ENCODE measurements at regions not wholly inside any gene's neighbourhood (a gene's known extent, or its start where the extent isn't known, plus 50 kb on each side); places are given as distances from the start of the nearest gene placed in this dataset.

GRCh38 chr4:22997358-22998224, 304.9 kb downstream of the GBA3 start:
- H3K4me3 ChIP-seq (ENCODE audit: low read depth in 1 of 5, low read length in 5 of 5), result no peak overlapping the region

GRCh38 chr4:22991576-22991975, 298.8 kb downstream of the GBA3 start:
- H3K9me3 ChIP-seq (ENCODE audit: control insufficient read depth in 5 of 5, low read length in 5 of 5), result no peaks in the 10 kb centered on the region
- H3K9ac ChIP-seq (ENCODE audit: low read length in 5 of 5), result no peak overlapping the region
- no peak overlapping the region for H3K4me3 ChIP-seq (ENCODE audit: low read depth in 1 of 5, low read length in 5 of 5)
- H3K27me3 ChIP-seq (ENCODE audit: control insufficient read depth in 5 of 5, insufficient read depth in 4 of 5, low read length in 5 of 5), result no peaks in the 10 kb centered on the region
- H3K27ac ChIP-seq (ENCODE audit: low read depth, low read length), result no peak overlapping the region
- H3K36me3 ChIP-seq (ENCODE audit: control insufficient read depth in 5 of 5, insufficient read depth in 5 of 5, low read length in 5 of 5), result no peaks in the 10 kb centered on the region
- no peaks in the 10 kb centered on the region for H3K4me1 ChIP-seq (ENCODE audit: control insufficient read depth in 5 of 5, insufficient read depth in 5 of 5, low read length in 5 of 5)

More at GRCh38 chr4:22997358-22998224, 304.9 kb downstream of the GBA3 start:
- H3K9me3 ChIP-seq (ENCODE audit: control insufficient read depth in 5 of 5, low read length in 5 of 5), result no peaks in the 10 kb centered on the region
- H3K27me3 ChIP-seq (ENCODE audit: control insufficient read depth in 5 of 5, insufficient read depth in 4 of 5, low read length in 5 of 5), result no peaks in the 10 kb centered on the region
- H3K9ac ChIP-seq (ENCODE audit: low read length in 5 of 5), result no peak overlapping the region
- no peaks in the 10 kb centered on the region for H3K36me3 ChIP-seq (ENCODE audit: control insufficient read depth in 5 of 5, insufficient read depth in 5 of 5, low read length in 5 of 5)
- H3K27ac ChIP-seq (ENCODE audit: low read depth, low read length), result no peak overlapping the region
- H3K4me1 ChIP-seq (ENCODE audit: control insufficient read depth in 5 of 5, insufficient read depth in 5 of 5, low read length in 5 of 5), result no peaks in the 10 kb centered on the region

DNA sequence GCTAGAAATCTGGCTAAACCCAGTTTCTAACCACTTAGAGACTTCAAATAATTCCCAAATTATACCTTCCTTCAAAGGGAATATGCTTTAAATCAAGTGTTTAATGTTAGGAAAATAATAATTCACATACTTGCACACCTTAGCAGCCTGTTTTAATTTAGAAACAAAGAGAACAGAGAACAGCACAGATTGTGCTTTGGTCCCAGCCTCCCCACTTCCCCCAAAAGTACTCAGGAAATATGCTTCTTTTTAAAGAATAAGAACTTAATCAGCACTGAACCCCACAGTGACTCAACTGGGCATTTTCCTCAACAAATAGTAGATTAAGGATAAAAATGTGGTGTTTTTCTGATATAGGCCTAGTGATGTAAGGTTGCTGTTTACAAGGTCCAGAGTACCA, 295.8 kb downstream of the GBA3 start:
- H3K9ac ChIP-seq (ENCODE audit: low read length in 5 of 5), result no peak overlapping the region
- H3K36me3 ChIP-seq (ENCODE audit: control insufficient read depth in 5 of 5, insufficient read depth in 5 of 5, low read length in 5 of 5), result no peaks in the 10 kb centered on the region
- no peak overlapping the region for H3K27ac ChIP-seq (ENCODE audit: low read depth, low read length)
- H3K9me3 ChIP-seq (ENCODE audit: control insufficient read depth in 5 of 5, low read length in 5 of 5), result peaks cover 0 to 10% (median 5%) of the 10 kb centered on the region in 5 donors
- no peaks in the 10 kb centered on the region for H3K27me3 ChIP-seq (ENCODE audit: control insufficient read depth in 5 of 5, insufficient read depth in 4 of 5, low read length in 5 of 5)
- H3K4me3 ChIP-seq (ENCODE audit: low read depth in 1 of 5, low read length in 5 of 5), result no peak overlapping the region
- no peaks in the 10 kb centered on the region for H3K4me1 ChIP-seq (ENCODE audit: control insufficient read depth in 5 of 5, insufficient read depth in 5 of 5, low read length in 5 of 5)

DNA sequence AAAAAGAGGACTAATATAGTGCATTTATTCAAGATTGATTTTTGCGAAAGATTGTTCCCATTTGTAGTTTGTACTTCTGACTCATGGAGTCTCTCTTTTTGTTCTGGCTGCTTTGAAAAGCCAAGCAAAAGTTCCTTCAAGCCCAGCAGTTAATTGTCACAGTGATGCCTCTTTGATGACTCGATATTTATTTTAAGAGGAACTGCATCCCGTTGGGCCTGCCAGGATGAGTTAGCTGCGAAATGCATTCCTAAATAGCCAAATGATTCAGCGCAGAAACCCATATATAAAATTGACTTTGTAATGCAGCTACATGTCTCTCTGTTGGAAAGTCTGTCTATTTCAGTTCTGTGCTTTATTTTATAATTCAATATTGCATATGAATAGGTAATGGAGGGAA, 295.1 kb downstream of the GBA3 start:
- no peaks in the 10 kb centered on the region for H3K4me1 ChIP-seq (ENCODE audit: control insufficient read depth in 5 of 5, insufficient read depth in 5 of 5, low read length in 5 of 5)
- peaks cover 0 to 10% (median 5%) of the 10 kb centered on the region in 5 donors for H3K9me3 ChIP-seq (ENCODE audit: control insufficient read depth in 5 of 5, low read length in 5 of 5)
- H3K27me3 ChIP-seq (ENCODE audit: control insufficient read depth in 5 of 5, insufficient read depth in 4 of 5, low read length in 5 of 5), result no peaks in the 10 kb centered on the region
- H3K27ac ChIP-seq (ENCODE audit: low read depth, low read length), result no peak overlapping the region
- no peak overlapping the region for H3K4me3 ChIP-seq (ENCODE audit: low read depth in 1 of 5, low read length in 5 of 5)
- no peaks in the 10 kb centered on the region for H3K36me3 ChIP-seq (ENCODE audit: control insufficient read depth in 5 of 5, insufficient read depth in 5 of 5, low read length in 5 of 5)
- H3K9ac ChIP-seq (ENCODE audit: low read length in 5 of 5), result no peak overlapping the region

- Histone ChIP-seq H3K36me3 (ENCODE audit: control insufficient read depth in 5 of 5, insufficient read depth in 5 of 5, low read length in 5 of 5) (no peaks in the 10 kb centered on the region), H3K27me3 (ENCODE audit: control insufficient read depth in 5 of 5, insufficient read depth in 4 of 5, low read length in 5 of 5) (no peaks in the 10 kb centered on the region), H3K9me3 (ENCODE audit: control insufficient read depth in 5 of 5, low read length in 5 of 5) (peaks cover 0 to 10% (median 6%) of the 10 kb centered on the region in 5 donors), H3K4me1 (ENCODE audit: control insufficient read depth in 5 of 5, insufficient read depth in 5 of 5, low read length in 5 of 5) (no peaks in the 10 kb centered on the region), H3K4me3 (ENCODE audit: low read depth in 1 of 5, low read length in 5 of 5) (no peak overlapping the region), H3K9ac (ENCODE audit: low read length in 5 of 5) (no peak overlapping the region), H3K27ac (ENCODE audit: low read depth, low read length) (no peak overlapping the region)
Observed at GRCh38 chr4:22986881-22987280, 294.1 kb downstream of the GBA3 start.

GRCh38 chr4:22986262-22986661, 293.5 kb downstream of the GBA3 start:
- peaks cover 0 to 11% (median 7%) of the 10 kb centered on the region in 5 donors for H3K9me3 ChIP-seq (ENCODE audit: control insufficient read depth in 5 of 5, low read length in 5 of 5)
- H3K27me3 ChIP-seq (ENCODE audit: control insufficient read depth in 5 of 5, insufficient read depth in 4 of 5, low read length in 5 of 5), result no peaks in the 10 kb centered on the region
- no peak overlapping the region for H3K27ac ChIP-seq (ENCODE audit: low read depth, low read length)
- H3K4me3 ChIP-seq (ENCODE audit: low read depth in 1 of 5, low read length in 5 of 5), result no peak overlapping the region
- H3K9ac ChIP-seq (ENCODE audit: low read length in 5 of 5), result no peak overlapping the region
- no peaks in the 10 kb centered on the region for H3K36me3 ChIP-seq (ENCODE audit: control insufficient read depth in 5 of 5, insufficient read depth in 5 of 5, low read length in 5 of 5)
- H3K4me1 ChIP-seq (ENCODE audit: control insufficient read depth in 5 of 5, insufficient read depth in 5 of 5, low read length in 5 of 5), result no peaks in the 10 kb centered on the region

GRCh38 chr4:22984390-22984789, 291.7 kb downstream of the GBA3 start:
- H3K27me3 ChIP-seq (ENCODE audit: control insufficient read depth in 5 of 5, insufficient read depth in 4 of 5, low read length in 5 of 5), result no peaks in the 10 kb centered on the region
- no peak overlapping the region for H3K4me3 ChIP-seq (ENCODE audit: low read depth in 1 of 5, low read length in 5 of 5)
- H3K27ac ChIP-seq (ENCODE audit: low read depth, low read length), result no peak overlapping the region
- H3K9ac ChIP-seq (ENCODE audit: low read length in 5 of 5), result no peak overlapping the region
- peaks cover 0 to 11% (median 9%) of the 10 kb centered on the region in 5 donors for H3K9me3 ChIP-seq (ENCODE audit: control insufficient read depth in 5 of 5, low read length in 5 of 5)
- no peaks in the 10 kb centered on the region for H3K36me3 ChIP-seq (ENCODE audit: control insufficient read depth in 5 of 5, insufficient read depth in 5 of 5, low read length in 5 of 5)
- no peaks in the 10 kb centered on the region for H3K4me1 ChIP-seq (ENCODE audit: control insufficient read depth in 5 of 5, insufficient read depth in 5 of 5, low read length in 5 of 5)

- Histone ChIP-seq H3K36me3 (ENCODE audit: control insufficient read depth in 5 of 5, insufficient read depth in 5 of 5, low read length in 5 of 5) (no peaks in the 10 kb centered on the region), H3K4me3 (ENCODE audit: low read depth in 1 of 5, low read length in 5 of 5) (no peak overlapping the region), H3K9ac (ENCODE audit: low read length in 5 of 5) (no peak overlapping the region), H3K27ac (ENCODE audit: low read depth, low read length) (no peak overlapping the region), H3K4me1 (ENCODE audit: control insufficient read depth in 5 of 5, insufficient read depth in 5 of 5, low read length in 5 of 5) (no peaks in the 10 kb centered on the region), H3K27me3 (ENCODE audit: control insufficient read depth in 5 of 5, insufficient read depth in 4 of 5, low read length in 5 of 5) (no peaks in the 10 kb centered on the region), H3K9me3 (ENCODE audit: control insufficient read depth in 5 of 5, low read length in 5 of 5) (peaks cover 0 to 16% (median 12%) of the 10 kb centered on the region in 5 donors)
Observed at GRCh38 chr4:22978656-22979055, 285.9 kb downstream of the GBA3 start.

- Histone ChIP-seq H3K4me3 (ENCODE audit: low read depth in 1 of 5, low read length in 5 of 5) (no peak overlapping the region), H3K27me3 (ENCODE audit: control insufficient read depth in 5 of 5, insufficient read depth in 4 of 5, low read length in 5 of 5) (no peaks in the 10 kb centered on the region), H3K9me3 (ENCODE audit: control insufficient read depth in 5 of 5, low read length in 5 of 5) (peaks cover 2 to 12% (median 6%) of the 10 kb centered on the region in 5 donors), H3K4me1 (ENCODE audit: control insufficient read depth in 5 of 5, insufficient read depth in 5 of 5, low read length in 5 of 5) (no peaks in the 10 kb centered on the region), H3K36me3 (ENCODE audit: control insufficient read depth in 5 of 5, insufficient read depth in 5 of 5, low read length in 5 of 5) (no peaks in the 10 kb centered on the region), H3K27ac (ENCODE audit: low read depth, low read length) (no peak overlapping the region), H3K9ac (ENCODE audit: low read length in 5 of 5) (no peak overlapping the region)
Observed at GRCh38 chr4:22970665-22971064, 277.9 kb downstream of the GBA3 start.

GRCh38 chr4:22969287-22969896, 276.7 kb downstream of the GBA3 start:
- peaks cover 0 to 6% (median 6%) of the 10 kb centered on the region in 5 donors for H3K9me3 ChIP-seq (ENCODE audit: control insufficient read depth in 5 of 5, low read length in 5 of 5)
- H3K36me3 ChIP-seq (ENCODE audit: control insufficient read depth in 5 of 5, insufficient read depth in 5 of 5, low read length in 5 of 5), result no peaks in the 10 kb centered on the region
- no peak overlapping the region for H3K4me3 ChIP-seq (ENCODE audit: low read depth in 1 of 5, low read length in 5 of 5)
- no peak overlapping the region for H3K9ac ChIP-seq (ENCODE audit: low read length in 5 of 5)
- no peaks in the 10 kb centered on the region for H3K27me3 ChIP-seq (ENCODE audit: control insufficient read depth in 5 of 5, insufficient read depth in 4 of 5, low read length in 5 of 5)
- no peak overlapping the region for H3K27ac ChIP-seq (ENCODE audit: low read depth, low read length)
- no peaks in the 10 kb centered on the region for H3K4me1 ChIP-seq (ENCODE audit: control insufficient read depth in 5 of 5, insufficient read depth in 5 of 5, low read length in 5 of 5)
